PC-9 (cell line): ENCODE measurements at regions not wholly inside any gene's neighbourhood (a gene's known extent, or its start where the extent isn't known, plus 50 kb on each side); places are given as distances from the start of the nearest gene placed in this dataset.

Source experiments
- BruUV-seq: library from RNA; stranded (reverse); fragments of 400-500 nt; replicated peaks from 2 replicates; lab custom pipeline; 2021; lab: Mats Ljungman, UMichigan
- CTCF ChIA-PET: fragments of 300-600 bp; sonication (Branson Sonifier 250); formaldehyde crosslinking; loops from one replicate; lab custom pipeline; 2022; ENCODE audit warnings: antibody characterized with exemption; lab: Charles Lee
- POLR2A ChIA-PET: fragments of 300-600 bp; sonication (Branson Sonifier 250); formaldehyde crosslinking; loops from one replicate; lab custom pipeline; 2022; ENCODE audit warnings: antibody characterized with exemption; ENCODE audit not compliant: unreplicated experiment; lab: Charles Lee
- DNase-seq, 2 experiments: peaks; one replicate each; pipeline versions ENCODE4 v3.0.0 to v3.0.0-alpha.2; 2015 to 2022; ENCODE audit warnings: mixed read lengths in 1 of 2
- H2AFZ ChIP-seq: fragments of 200-600 bp; sonication (generic); 2 replicates; pipeline ENCODE4 v1.8.1; 2017; ENCODE audit warnings: antibody characterized with exemption
- H3F3A ChIP-seq: fragments of 200-600 bp; sonication (generic); 2 replicates; pipeline ENCODE4 v1.8.1; 2017; ENCODE audit warnings: antibody characterized with exemption, mild to moderate bottlenecking, low read depth; ENCODE audit not compliant: insufficient read depth
- H3K27ac ChIP-seq: fragments of 200-600 bp; sonication (generic); 2 replicates; pipeline ENCODE4 v1.6.1; 2016; ENCODE audit warnings: mixed run types
- H3K27me3 ChIP-seq: fragments of 200-600 bp; sonication (generic); 2 replicates; pipeline ENCODE4 v1.6.1; 2016; ENCODE audit warnings: low read depth, mixed run types; ENCODE audit not compliant: insufficient read depth
- H3K36me3 ChIP-seq: fragments of 200-600 bp; sonication (generic); 2 replicates; pipeline ENCODE4 v1.6.1; 2016; ENCODE audit warnings: low read depth, mixed run types
- H3K4me1 ChIP-seq: fragments of 200-600 bp; sonication (generic); replicated peaks from 2 replicates; pipeline ENCODE4 v1.6.1; 2016; ENCODE audit warnings: mixed run types; ENCODE audit not compliant: insufficient read depth
- H3K4me2 ChIP-seq: fragments of 200-600 bp; sonication (generic); 2 replicates; pipeline ENCODE4 v1.6.1; 2017; ENCODE audit warnings: mixed run types
- H3K4me3 ChIP-seq: fragments of 200-600 bp; sonication (generic); 2 replicates; pipeline ENCODE4 v1.6.1; 2016; ENCODE audit warnings: mixed run types
- H3K79me2 ChIP-seq: fragments of 200-600 bp; sonication (generic); 2 replicates; pipeline ENCODE4 v1.6.1; 2017; ENCODE audit warnings: low read depth, mixed run types
- H3K9me2 ChIP-seq: fragments of 200-600 bp; sonication (generic); 2 replicates; pipeline ENCODE4 v1.8.1; 2017; ENCODE audit warnings: mild to moderate bottlenecking; ENCODE audit not compliant: insufficient read depth
- H3K9me3 ChIP-seq: fragments of 200-600 bp; sonication (generic); 2 replicates; pipeline ENCODE4 v1.8.1; 2016; ENCODE audit warnings: low read depth; ENCODE audit not compliant: insufficient read depth
- H4K20me1 ChIP-seq: fragments of 200-600 bp; sonication (generic); 2 replicates; pipeline ENCODE4 v1.8.1; 2017; ENCODE audit not compliant: insufficient read depth
- EZH2 ChIP-seq: fragments of 200-600 bp; sonication (generic); IDR thresholded peaks from 2 replicates; pipeline ENCODE4 v1.8.0; 2017; ENCODE audit warnings: antibody characterized with exemption, low read depth
- intact Hi-C: fragments of 100-400 bp; cut with micrococcal nuclease; formaldehyde crosslinking; loops from one replicate; pipeline ENCODE4 v1.10.0; 2022; ENCODE audit not compliant: unreplicated experiment
- TF ChIP-seq, protein P1 (sequence below): fragments of 200-600 bp; sonication (generic); conservative IDR thresholded peaks from 2 replicates; pipeline ENCODE4 v1.6.1; 2017; ENCODE audit warnings: mixed run types, antibody characterized with exemption, mild to moderate bottlenecking, moderate library complexity

GRCh38 chr1:83573776-83574175 lies 425.2 kb downstream of the TTLL7 start:
- Histone ChIP-seq H3K9me2 (no peaks in the 10 kb centered on the region), H3K4me1 (no peaks in the 10 kb centered on the region), H3K79me2 (no peaks in the 10 kb centered on the region), H3K27me3 (no peaks in the 10 kb centered on the region), H4K20me1 (no peaks in the 10 kb centered on the region), H3K4me3 (no peak overlapping the region), H2AFZ (no peak overlapping the region), H3K27ac (no peak overlapping the region), H3K36me3 (no peaks in the 10 kb centered on the region), H3F3A (no peaks in the 10 kb centered on the region), H3K9me3 (no peaks in the 10 kb centered on the region), H3K4me2 (no peak overlapping the region)
- no peak for DNase-seq
- ChIA-PET CTCF (no interaction called here), POLR2A (no interaction called here)
- TF ChIP-seq EZH2: no peak
- TF ChIP-seq, protein P1, sequence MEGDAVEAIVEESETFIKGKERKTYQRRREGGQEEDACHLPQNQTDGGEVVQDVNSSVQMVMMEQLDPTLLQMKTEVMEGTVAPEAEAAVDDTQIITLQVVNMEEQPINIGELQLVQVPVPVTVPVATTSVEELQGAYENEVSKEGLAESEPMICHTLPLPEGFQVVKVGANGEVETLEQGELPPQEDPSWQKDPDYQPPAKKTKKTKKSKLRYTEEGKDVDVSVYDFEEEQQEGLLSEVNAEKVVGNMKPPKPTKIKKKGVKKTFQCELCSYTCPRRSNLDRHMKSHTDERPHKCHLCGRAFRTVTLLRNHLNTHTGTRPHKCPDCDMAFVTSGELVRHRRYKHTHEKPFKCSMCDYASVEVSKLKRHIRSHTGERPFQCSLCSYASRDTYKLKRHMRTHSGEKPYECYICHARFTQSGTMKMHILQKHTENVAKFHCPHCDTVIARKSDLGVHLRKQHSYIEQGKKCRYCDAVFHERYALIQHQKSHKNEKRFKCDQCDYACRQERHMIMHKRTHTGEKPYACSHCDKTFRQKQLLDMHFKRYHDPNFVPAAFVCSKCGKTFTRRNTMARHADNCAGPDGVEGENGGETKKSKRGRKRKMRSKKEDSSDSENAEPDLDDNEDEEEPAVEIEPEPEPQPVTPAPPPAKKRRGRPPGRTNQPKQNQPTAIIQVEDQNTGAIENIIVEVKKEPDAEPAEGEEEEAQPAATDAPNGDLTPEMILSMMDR: no peak
- intact Hi-C loops: no loop called here
- no TSS peak for BruUV-seq

- Histone ChIP-seq H2AFZ (no peak overlapping the region), H4K20me1 (no peaks in the 10 kb centered on the region), H3K27me3 (no peaks in the 10 kb centered on the region), H3K27ac (no peak overlapping the region), H3K79me2 (no peaks in the 10 kb centered on the region), H3K9me3 (no peaks in the 10 kb centered on the region), H3K4me2 (no peak overlapping the region), H3K4me3 (no peak overlapping the region), H3F3A (no peaks in the 10 kb centered on the region), H3K36me3 (no peaks in the 10 kb centered on the region), H3K4me1 (no peaks in the 10 kb centered on the region), H3K9me2 (no peaks in the 10 kb centered on the region)
- intact Hi-C loops: no loop called here
- DNase-seq: no peak
- TF ChIP-seq, protein P1: no peak
- no peak for TF ChIP-seq EZH2
- ChIA-PET CTCF (no interaction called here), POLR2A (no interaction called here)
- BruUV-seq: no TSS peak
Observed at GRCh38 chr1:83571536-83571935, 427.4 kb downstream of the TTLL7 start.

GRCh38 chr1:83561346-83561745 lies 437.6 kb downstream of the TTLL7 start:
- Histone ChIP-seq H3K9me3 (no peaks in the 10 kb centered on the region), H4K20me1 (no peaks in the 10 kb centered on the region), H3K27me3 (no peaks in the 10 kb centered on the region), H3K36me3 (no peaks in the 10 kb centered on the region), H2AFZ (no peak overlapping the region), H3K4me3 (no peak overlapping the region), H3F3A (no peaks in the 10 kb centered on the region), H3K9me2 (peaks cover 3% of the 10 kb centered on the region; the same call in 1 of the 2 replicates), H3K4me1 (no peaks in the 10 kb centered on the region), H3K27ac (no peak overlapping the region), H3K4me2 (no peak overlapping the region), H3K79me2 (no peaks in the 10 kb centered on the region)
- BruUV-seq: no TSS peak
- intact Hi-C loops: no loop called here
- ChIA-PET POLR2A (no interaction called here), CTCF (no interaction called here)
- no peak for TF ChIP-seq EZH2
- TF ChIP-seq, protein P1: no peak
- no peak for DNase-seq
